A673 (cell line): ENCODE measurements at regions not wholly inside any gene's neighbourhood (a gene's known extent, or its start where the extent isn't known, plus 50 kb on each side); places are given as distances from the start of the nearest gene placed in this dataset.

ENCODE experiments used
- BruUV-seq: library from RNA; stranded (reverse); fragments of 400-500 nt; replicated peaks from 2 replicates; lab custom pipeline; 2021; lab: Mats Ljungman, UMichigan
- CTCF ChIA-PET: fragments of 300-600 bp; sonication (Branson Sonifier 250); formaldehyde crosslinking; loops from one replicate; lab custom pipeline; 2022; ENCODE audit warnings: antibody characterized with exemption; lab: Charles Lee
- POLR2A ChIA-PET: fragments of 300-600 bp; sonication (Branson Sonifier 250); formaldehyde crosslinking; loops from one replicate; lab custom pipeline; 2022; ENCODE audit warnings: antibody characterized with exemption; ENCODE audit not compliant: low non-redundant PET; lab: Charles Lee
- DNase-seq: peaks from one replicate; pipeline ENCODE4 v3.0.0-alpha.2; 2015; ENCODE audit warnings: low spot score
- H3K27ac ChIP-seq: fragments of 200-600 bp; sonication (generic); 2 replicates; pipeline ENCODE4 v1.5.1; 2016; ENCODE audit warnings: mixed run types, low read depth, mild to moderate bottlenecking, mixed read lengths, antibody characterized with exemption, low read length; ENCODE audit not compliant: poor library complexity, severe bottlenecking
- H3K27me3 ChIP-seq: fragments of 200-600 bp; sonication (generic); replicated peaks from 2 replicates; pipeline ENCODE4 v1.6.1; 2017; ENCODE audit warnings: mixed run types, low read depth, mild to moderate bottlenecking, mixed read lengths, antibody characterized with exemption, low read length; ENCODE audit not compliant: insufficient read depth, poor library complexity
- H3K36me3 ChIP-seq: fragments of 200-600 bp; sonication (generic); 2 replicates; pipeline ENCODE4 v1.6.1; 2016; ENCODE audit warnings: mixed run types, mild to moderate bottlenecking, mixed read lengths, antibody characterized with exemption, low read length; ENCODE audit not compliant: insufficient read depth, poor library complexity, severe bottlenecking
- H3K4me1 ChIP-seq: fragments of 200-600 bp; sonication (generic); 2 replicates; pipeline ENCODE4 v1.6.1; 2017; ENCODE audit warnings: mixed run types, mild to moderate bottlenecking, mixed read lengths, antibody characterized with exemption, low read length; ENCODE audit not compliant: insufficient read depth, poor library complexity, severe bottlenecking
- H3K4me3 ChIP-seq: fragments of 200-600 bp; sonication (generic); 2 replicates; pipeline ENCODE4 v1.5.1; 2016; ENCODE audit warnings: low read depth, mixed run types, mild to moderate bottlenecking, mixed read lengths, low read length; ENCODE audit not compliant: poor library complexity, severe bottlenecking
- H3K9me3 ChIP-seq: fragments of 200-600 bp; sonication (generic); 2 replicates; pipeline ENCODE4 v1.6.1; 2016; ENCODE audit warnings: mixed run types, low read depth, mild to moderate bottlenecking, mixed read lengths, antibody characterized with exemption, low read length; ENCODE audit not compliant: poor library complexity, severe bottlenecking
- CTCF ChIP-seq: fragments of 300-800, 200-600 bp; sonication (generic); conservative IDR thresholded peaks from 2 replicates; pipeline ENCODE4 v1.5.1; 2017; ENCODE audit warnings: low read depth, mild to moderate bottlenecking, antibody characterized with exemption, low read length, moderate library complexity, mixed read lengths
- EZH2 ChIP-seq: fragments of 200-600 bp; sonication (generic); IDR thresholded peaks from 2 replicates; pipeline ENCODE4 v1.6.1; 2017; ENCODE audit warnings: borderline replicate concordance, low read depth, mild to moderate bottlenecking, mixed read lengths, antibody characterized with exemption, low read length; ENCODE audit not compliant: poor library complexity, severe bottlenecking
- intact Hi-C: fragments of 100-400 bp; cut with micrococcal nuclease; formaldehyde crosslinking; loops from one replicate; pipeline ENCODE4 v1.10.0; 2022; ENCODE audit not compliant: unreplicated experiment

- H3K27ac ChIP-seq: no peak overlapping the region
- peak; percentile 51 for DNase-seq
- no peaks in the 10 kb centered on the region for H3K36me3 ChIP-seq
- POLR2A ChIA-PET: no interaction called here
- no peaks in the 10 kb centered on the region for H3K27me3 ChIP-seq
- no TSS peak for BruUV-seq
- CTCF ChIA-PET: no interaction called here
- no peak overlapping the region for H3K4me3 ChIP-seq
- H3K4me1 ChIP-seq: peaks cover 48% of the 10 kb centered on the region
- peaks cover 6% of the 10 kb centered on the region for H3K9me3 ChIP-seq
- intact Hi-C loops: no loop called here
- TF ChIP-seq EZH2 (no peak), CTCF (peak; percentile 42; the same call in 1 of the 2 replicates)
These were observed 78.4 kb upstream of the RGS21 start for GRCh38 chr1:192238421-192238820.

- H3K27me3 ChIP-seq: no peaks in the 10 kb centered on the region
- no peaks in the 10 kb centered on the region for H3K36me3 ChIP-seq
- H3K27ac ChIP-seq: no peak overlapping the region
- no peak for DNase-seq
- intact Hi-C loops: no loop called here
- no TSS peak for BruUV-seq
- ChIA-PET POLR2A (no interaction called here), CTCF (no interaction called here)
- peaks cover 23% of the 10 kb centered on the region for H3K4me1 ChIP-seq
- H3K4me3 ChIP-seq: no peak overlapping the region
- TF ChIP-seq CTCF (no peak), EZH2 (no peak)
- peaks cover 30% of the 10 kb centered on the region for H3K9me3 ChIP-seq
These were observed 73.1 kb upstream of the RGS21 start for GRCh38 chr1:192243721-192244120.

- Histone ChIP-seq H3K9me3 (peaks cover 5% of the 10 kb centered on the region), H3K4me1 (no peaks in the 10 kb centered on the region), H3K27ac (no peak overlapping the region), H3K4me3 (no peak overlapping the region), H3K36me3 (no peaks in the 10 kb centered on the region), H3K27me3 (no peaks in the 10 kb centered on the region)
- BruUV-seq: no TSS peak
- intact Hi-C loops: no loop called here
- TF ChIP-seq EZH2: no peak
- no peak for TF ChIP-seq CTCF
- CTCF ChIA-PET: no interaction called here
- no peak for DNase-seq
- POLR2A ChIA-PET: no interaction called here
These were observed 65.1 kb upstream of the RGS21 start for GRCh38 chr1:192251735-192252134.
